PC-3 (cell line): ENCODE measurements at regions not wholly inside any gene's neighbourhood (a gene's known extent, or its start where the extent isn't known, plus 50 kb on each side); places are given as distances from the start of the nearest gene placed in this dataset.

Source experiments
- CTCF ChIP-seq: fragments of 300-600 bp; sonication (generic); conservative IDR thresholded peaks from 2 replicates; pipeline ENCODE4 v1.5.1; 2017; ENCODE audit warnings: antibody characterized with exemption, low read depth, mild to moderate bottlenecking, low read length
- EZH2 ChIP-seq: fragments of 300-600 bp; sonication (generic); IDR thresholded peaks from one replicate; pipeline ENCODE4 v1.6.1; 2017; ENCODE audit warnings: antibody characterized with exemption, mild to moderate bottlenecking, low read length; ENCODE audit not compliant: unreplicated experiment
- EZH2phosphoT487 ChIP-seq: fragments of 300-600 bp; sonication (generic); IDR thresholded peaks from 2 replicates; pipeline ENCODE4 v1.6.1; 2018; ENCODE audit warnings: mild to moderate bottlenecking, antibody characterized with exemption, low read length, borderline replicate concordance

GRCh38 chr15:96771035-96771434, 440.5 kb downstream of the NR2F2 start:
- no peak for TF ChIP-seq CTCF
- TF ChIP-seq EZH2phosphoT487, result no peak
- TF ChIP-seq EZH2, result no peak
